ENCODE measurements at regions not wholly inside any gene's neighbourhood (a gene's known extent, or its start where the extent isn't known, plus 50 kb on each side); places are given as distances from the start of the nearest gene placed in this dataset.

DNA sequence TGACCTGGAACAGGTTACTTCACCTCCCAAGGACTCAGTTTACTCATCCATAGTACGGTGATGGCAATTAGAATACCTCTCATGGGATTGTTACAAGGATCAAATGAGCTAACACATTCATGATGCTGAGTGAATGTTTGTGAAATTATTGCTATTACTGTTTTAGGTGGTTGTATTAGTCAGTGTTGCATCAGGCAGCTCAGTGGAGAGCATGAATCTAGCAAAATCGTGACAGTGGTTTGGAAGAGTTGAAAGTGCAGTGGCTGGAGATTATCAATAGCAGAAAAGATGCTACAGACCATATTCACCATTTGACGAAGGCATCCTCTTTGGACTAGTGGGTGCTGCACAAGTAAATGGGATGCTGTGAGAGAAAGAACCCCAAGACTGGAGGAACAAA lies 50.4 kb upstream of the CTNNBL1 start:
- peak in 1 of 2 experiments; percentile 19 for DNase-seq

DNA sequence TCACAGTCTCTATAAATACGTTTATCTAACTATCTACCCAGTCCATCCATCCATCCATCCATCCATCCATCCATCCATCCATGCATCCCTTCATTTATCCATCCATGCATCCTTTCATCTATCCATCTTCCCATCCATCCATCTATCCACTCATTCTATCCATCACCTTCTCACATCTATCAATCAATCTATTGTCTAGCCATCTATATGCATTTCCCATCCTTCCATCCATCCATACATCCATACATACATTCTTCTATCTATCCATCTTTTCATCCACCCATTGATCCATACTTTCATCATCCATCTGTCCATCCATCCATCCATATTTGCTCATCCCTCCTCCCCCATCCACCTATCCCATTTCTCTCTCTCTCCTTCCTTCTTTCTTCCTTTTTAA lies 51.6 kb upstream of the CTNNBL1 start:
- no peak for DNase-seq

DNA sequence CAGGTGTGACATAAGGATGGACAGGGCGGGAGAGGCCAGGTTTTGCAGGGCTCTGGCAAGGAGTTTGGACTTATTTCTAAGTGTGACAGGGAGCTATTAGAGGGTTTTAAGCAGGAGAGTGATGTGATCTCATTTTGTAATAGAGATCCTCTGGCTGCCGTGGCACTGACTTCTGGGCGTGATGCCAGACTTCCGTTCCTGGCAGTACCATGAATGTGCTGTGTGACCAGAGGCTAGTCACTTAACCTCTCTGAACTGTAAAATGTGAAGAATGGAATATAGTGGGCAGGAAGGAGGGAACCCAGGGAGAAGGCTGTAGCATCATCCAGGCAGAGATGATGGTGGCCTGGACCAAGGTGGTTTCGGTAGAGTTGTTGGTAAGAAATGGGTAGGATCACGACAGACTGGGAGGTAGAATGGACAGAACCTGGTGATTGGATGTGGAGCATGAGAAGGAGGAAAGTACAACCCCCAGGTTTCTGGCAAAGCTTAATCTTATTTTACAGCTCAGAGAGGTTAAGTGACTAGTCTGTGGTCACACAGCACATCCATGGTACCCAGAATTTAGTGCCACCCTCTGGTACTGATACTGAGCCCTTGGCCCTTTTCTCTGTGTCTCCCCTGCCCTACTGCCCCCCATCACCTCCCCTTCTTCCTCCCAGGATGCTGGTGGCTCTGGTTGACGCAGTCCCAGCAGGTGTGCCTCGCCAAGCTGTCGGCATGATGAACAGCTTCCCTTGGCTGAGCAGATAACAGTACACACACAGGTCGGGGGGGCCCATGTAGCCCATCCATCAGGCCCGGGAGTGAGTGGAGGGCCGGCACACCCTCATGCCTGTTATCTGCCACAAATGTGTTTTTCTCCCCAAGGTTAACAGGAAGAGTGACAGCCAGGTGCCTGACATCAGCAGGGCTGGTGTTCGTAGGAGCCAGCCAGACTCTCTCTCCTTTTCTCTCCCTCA lies 52.9 kb upstream of the CTNNBL1 start:
- DNase-seq: no peak

GRCh38 chr20:37638527-37638926 lies 55.3 kb upstream of the CTNNBL1 start:
- DNase-seq: no peak

DNA sequence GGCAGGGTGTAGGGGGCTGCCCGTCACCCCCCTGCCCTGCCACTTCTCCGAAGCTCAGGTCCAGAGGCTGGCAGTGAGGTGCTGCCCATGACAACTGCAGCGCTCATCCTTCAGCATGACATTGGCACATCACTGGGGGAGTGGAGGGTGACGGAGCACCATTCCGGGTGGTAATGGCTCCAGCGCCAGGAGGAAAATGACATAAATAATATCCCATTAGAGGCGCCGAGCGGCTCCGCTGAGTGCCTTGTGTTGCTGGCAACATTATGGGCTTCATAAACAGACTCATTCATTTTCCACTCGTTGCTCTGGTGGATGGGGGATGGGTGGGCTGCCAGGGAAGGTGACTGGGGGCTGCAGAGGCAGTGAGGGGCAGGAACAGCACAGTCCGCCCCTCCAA lies 56.9 kb upstream of the CTNNBL1 start:
- DNase-seq: no peak

GRCh38 chr20:37636212-37636975 lies 57.4 kb upstream of the CTNNBL1 start:
- DNase-seq: no peak

- no peak for DNase-seq
Measured at GRCh38 chr20:37630993-37631392, 62.8 kb upstream of the CTNNBL1 start.

- DNase-seq: no peak
Measured at GRCh38 chr20:37630166-37630565, 63.7 kb upstream of the CTNNBL1 start.

DNA sequence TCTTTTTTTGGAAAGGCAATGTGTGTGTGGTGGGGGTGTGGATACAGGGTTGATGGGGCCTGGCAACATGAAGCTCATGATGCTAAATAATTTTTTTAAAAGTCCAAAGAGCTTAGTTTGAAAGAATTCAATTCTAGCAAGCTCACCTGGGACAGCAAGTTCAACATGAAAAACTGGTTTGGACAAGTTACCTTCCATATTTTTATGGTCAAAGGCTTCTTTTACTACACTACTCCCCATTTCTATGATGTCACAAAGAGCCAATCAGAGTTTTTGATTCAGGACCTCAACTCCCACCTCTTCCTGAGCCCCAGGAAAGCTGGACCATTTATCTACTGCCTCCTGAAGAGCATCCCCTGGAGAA lies 66.1 kb upstream of the CTNNBL1 start:
- no peak for DNase-seq

DNA sequence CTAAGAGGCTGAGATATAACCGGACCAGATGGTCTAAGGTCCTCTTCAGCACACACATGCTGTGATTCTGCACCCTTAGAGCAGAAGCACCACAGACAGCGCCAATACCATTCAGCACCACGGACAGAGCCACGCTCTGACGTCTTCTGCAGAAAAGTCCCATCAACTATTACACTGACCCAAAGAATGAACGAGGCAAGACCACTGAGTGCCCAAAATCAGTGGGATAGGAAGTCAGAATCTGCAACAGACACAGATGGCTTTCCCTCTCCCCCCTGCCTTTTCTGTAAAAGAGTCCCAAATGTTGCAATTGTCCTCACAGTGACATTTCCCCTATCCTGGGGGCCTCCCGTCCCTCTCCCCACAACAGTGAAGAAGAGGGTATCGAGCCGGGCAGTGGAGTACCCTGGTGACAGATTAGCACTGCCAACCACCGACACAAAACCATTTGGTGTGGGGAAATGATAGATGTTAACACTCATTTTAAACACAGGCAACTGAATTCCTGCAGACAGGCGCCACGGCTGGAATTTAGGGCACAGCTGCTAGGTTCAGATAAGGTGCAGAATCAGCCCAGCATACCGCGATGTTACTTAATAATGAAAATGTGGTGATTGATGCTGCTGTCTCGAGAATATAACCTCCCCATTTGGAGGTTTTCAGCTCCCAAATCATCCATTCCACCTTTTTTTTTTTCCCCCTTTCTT lies 66.6 kb upstream of the CTNNBL1 start:
- peak; percentile 46 to 54 for DNase-seq

GRCh38 chr20:37624963-37625362 lies 68.9 kb upstream of the CTNNBL1 start:
- no peak for DNase-seq

- no peak for DNase-seq
Measured at GRCh38 chr20:37622728-37623127, 71.1 kb upstream of the CTNNBL1 start.

DNA sequence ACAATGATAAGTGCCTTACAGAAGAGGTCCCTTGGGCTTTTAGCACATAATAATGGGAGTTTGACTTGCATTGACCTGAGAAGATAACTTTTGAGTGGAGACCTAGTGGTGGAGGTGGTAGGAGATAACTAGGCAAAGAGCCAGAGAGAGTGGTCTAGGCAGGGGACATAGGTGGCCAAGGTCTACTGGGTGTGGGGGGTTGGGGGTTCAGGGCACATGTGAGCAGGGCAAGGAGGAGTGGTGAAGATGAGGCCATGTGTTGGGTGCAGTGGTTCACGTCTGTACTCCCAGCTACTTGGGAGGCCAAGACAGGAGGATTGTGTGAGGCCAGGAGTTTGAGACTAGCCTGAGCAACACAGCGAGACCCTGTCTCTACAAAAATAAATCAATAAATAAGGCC lies 74.3 kb upstream of the CTNNBL1 start:
- DNase-seq: no peak

GRCh38 chr20:37616110-37616425 lies 77.8 kb upstream of the CTNNBL1 start:
- DNase-seq: no peak

- peak; percentile 66 for DNase-seq
Measured at GRCh38 chr20:37615340-37616109, 78.3 kb upstream of the CTNNBL1 start.

DNA sequence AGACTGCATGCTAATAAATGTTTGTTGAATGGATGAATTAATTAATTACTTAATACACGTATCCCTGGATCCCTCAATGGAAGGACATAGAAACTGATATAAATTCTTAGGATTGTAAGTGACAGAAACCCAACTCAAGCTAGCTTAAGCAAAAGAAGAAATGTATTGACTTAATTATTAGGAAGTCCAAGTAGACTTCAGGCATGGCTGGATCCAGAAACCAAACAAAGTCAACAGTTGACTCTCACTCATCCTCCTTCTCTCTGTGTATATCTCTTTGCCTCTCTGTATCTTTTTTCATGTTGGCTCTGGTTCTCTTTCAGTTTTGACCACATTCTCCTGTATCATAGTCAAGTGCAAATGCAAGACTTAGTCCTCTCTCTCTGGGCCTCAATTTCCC lies 82.0 kb upstream of the CTNNBL1 start:
- no peak for DNase-seq

- no peak for DNase-seq
Measured at GRCh38 chr20:37611346-37611745, 82.5 kb upstream of the CTNNBL1 start.

- no peak for DNase-seq
Measured at GRCh38 chr20:37610203-37610798, 82.6 kb upstream of the BLCAP start.

DNA sequence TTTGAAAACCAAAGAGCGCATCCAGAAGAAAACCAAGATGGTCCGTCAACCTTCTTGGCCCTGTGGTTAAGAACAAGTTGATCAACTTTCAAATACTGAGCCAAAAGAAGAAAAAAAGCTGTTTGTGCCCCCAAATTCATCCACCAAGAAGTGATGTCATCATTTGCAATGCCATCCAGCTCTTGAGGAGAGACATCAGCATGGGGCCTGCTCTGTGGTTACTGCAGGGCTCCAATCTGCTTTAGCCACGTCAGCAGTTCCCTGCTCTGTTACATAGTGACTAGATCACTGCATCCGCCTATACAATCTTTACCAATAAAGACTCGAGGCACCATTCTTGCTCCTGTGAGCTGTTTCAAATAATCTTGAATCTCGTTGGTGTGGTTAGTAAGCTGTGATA lies 75.0 kb upstream of the BLCAP start:
- no peak for DNase-seq

GRCh38 chr20:37600486-37600885 lies 72.8 kb upstream of the BLCAP start:
- DNase-seq: no peak

DNA sequence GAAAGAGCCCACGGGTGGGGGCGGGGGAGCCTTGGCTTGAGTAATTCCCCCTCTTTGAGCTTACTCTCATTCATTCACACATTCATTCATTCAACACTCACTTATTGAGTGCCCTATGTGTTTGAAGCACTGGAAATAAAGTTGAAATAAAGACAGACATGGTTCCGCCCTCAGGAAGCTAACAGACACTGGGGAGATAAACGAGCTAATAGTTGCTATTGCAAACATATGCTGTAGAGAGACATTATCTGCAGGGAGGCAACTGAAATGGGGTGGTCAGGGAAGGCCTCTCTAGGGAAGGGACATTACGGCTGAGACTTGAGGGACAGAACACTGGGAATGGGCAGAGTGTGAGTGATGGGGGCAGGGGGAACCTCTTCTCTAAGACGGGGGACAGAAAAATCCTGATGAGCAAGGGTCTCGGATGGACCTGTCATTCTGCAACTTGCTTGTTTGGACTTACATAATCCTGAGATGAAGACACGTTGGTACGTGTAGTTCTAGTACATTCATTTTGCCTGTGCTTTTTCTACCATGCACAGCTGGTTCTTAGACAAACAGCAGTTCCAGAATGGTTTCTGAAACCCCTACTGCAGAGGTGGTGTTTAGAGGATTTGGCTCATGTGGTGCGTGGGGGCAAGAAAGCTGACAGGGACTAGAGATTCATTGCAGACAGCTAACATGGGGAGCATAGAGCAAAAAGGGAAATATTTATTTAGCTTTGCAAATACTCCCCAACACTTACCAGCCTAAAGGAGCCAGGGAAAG lies 71.1 kb upstream of the BLCAP start:
- no peak for DNase-seq

DNA sequence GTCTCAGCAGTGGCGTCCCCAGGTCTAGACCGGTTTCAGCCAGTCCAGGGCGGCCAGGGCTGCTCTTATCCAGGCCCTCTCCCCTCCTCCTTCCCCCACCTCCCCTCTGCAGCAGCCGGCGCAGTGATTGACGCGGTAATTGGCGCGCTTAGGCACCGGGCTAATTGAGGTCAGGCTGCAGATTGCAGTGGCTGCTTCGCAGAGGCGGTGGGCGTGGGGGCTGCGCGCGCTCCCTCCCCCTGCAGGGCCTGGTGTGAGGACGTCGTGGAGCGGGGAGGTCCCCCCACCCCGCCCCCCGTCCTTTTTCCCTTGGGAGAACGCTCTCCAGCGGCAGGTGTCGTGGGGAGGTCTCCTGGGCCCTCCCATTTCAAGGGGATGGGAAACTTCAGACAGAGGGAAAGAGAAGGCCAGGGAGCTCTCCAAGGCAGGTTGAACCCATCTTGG lies 70.4 kb upstream of the BLCAP start:
- DNase-seq: no peak
